K562 (cell line): ENCODE measurements at regions not wholly inside any gene's neighbourhood (a gene's known extent, or its start where the extent isn't known, plus 50 kb on each side); places are given as distances from the start of the nearest gene placed in this dataset.

Source experiments
- MAX ChIP-seq: sonication (generic); formaldehyde crosslinking; IDR thresholded peaks from 2 replicates; pipeline ENCODE4 v1.9.0; 2022; ENCODE audit warnings: mild to moderate bottlenecking, missing genetic modification reagents
- POLR2A ChIP-seq: fragments of 450-650 bp; conservative IDR thresholded peaks from 2 replicates; pipeline ENCODE4 v1.6.1; 2016
- RFX5 ChIP-seq: IDR thresholded peaks from 2 replicates; pipeline ENCODE4 v1.6.1; 2011; ENCODE audit warnings: low read depth, mild to moderate bottlenecking, improper control_type of control experiment, low read length
- ZKSCAN1 ChIP-seq: fragments of 150-350 bp; IDR thresholded peaks from 2 replicates; pipeline ENCODE4 v1.6.1; 2016; ENCODE audit warnings: low read depth, low read length

DNA sequence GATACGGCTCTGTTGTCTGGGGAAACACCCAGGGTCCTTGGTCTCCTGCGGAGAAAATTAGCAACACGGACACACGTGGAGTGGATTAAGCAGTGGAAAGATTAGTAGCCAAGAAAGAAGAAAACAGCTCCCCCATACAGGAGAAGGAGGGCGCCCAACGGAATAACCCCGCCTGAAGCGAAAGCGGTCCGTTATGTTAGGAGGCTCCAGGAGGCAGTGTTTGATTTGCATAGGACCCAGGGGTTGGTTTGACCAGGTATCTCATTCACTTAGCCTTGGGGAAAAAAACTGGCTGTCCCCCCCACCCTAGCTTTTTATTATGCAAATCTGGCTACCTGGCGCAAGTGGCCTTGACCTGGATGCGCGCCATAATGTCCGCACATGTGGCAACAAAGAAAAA lies 170.1 kb upstream of the KYNU start:
- TF ChIP-seq MAX (CRISPR knock-in tag) = no peak
- no peak for TF ChIP-seq RFX5
- TF ChIP-seq POLR2A = no peak
- TF ChIP-seq ZKSCAN1 = no peak
